GM21423 (cell line): ENCODE measurements at regions not wholly inside any gene's neighbourhood (a gene's known extent, or its start where the extent isn't known, plus 50 kb on each side); places are given as distances from the start of the nearest gene placed in this dataset.

ENCODE experiments used
- ATAC-seq: cut with Tn5 transposase; IDR thresholded peaks from one replicate; pipeline ENCODE4 v1.9.1; 2021; ENCODE audit warnings: mild to moderate bottlenecking, moderate library complexity; ENCODE audit not compliant: unreplicated experiment

GRCh38 chr17:77409282-77410161 lies 268.8 kb downstream of the SEC14L1 start:
- no peak for ATAC-seq

- ATAC-seq = no peak
These were observed 269.7 kb downstream of the SEC14L1 start for GRCh38 chr17:77410470-77410869.

- no peak for ATAC-seq
These were observed 274.1 kb downstream of the SEC14L1 start for GRCh38 chr17:77414811-77415400.

- ATAC-seq = no peak
These were observed 275.4 kb downstream of the SEC14L1 start for GRCh38 chr17:77416105-77416713.

- no peak for ATAC-seq
These were observed 276.8 kb downstream of the SEC14L1 start for GRCh38 chr17:77417575-77417974.

- ATAC-seq = no peak
These were observed 277.8 kb downstream of the SEC14L1 start for GRCh38 chr17:77418609-77419008.

- no peak for ATAC-seq
These were observed 278.3 kb downstream of the SEC14L1 start for GRCh38 chr17:77419095-77419494.

GRCh38 chr17:77419547-77420094 lies 278.9 kb downstream of the SEC14L1 start:
- ATAC-seq = no peak

GRCh38 chr17:77420095-77420803 lies 279.5 kb downstream of the SEC14L1 start:
- no peak for ATAC-seq

- ATAC-seq = no peak
These were observed 280.2 kb downstream of the SEC14L1 start for GRCh38 chr17:77420804-77421629.

- ATAC-seq = no peak
These were observed 280.8 kb downstream of the SEC14L1 start for GRCh38 chr17:77421630-77421972.

- no peak for ATAC-seq
These were observed 281.5 kb downstream of the SEC14L1 start for GRCh38 chr17:77422104-77422747.

GRCh38 chr17:77422748-77423113 lies 282.0 kb downstream of the SEC14L1 start:
- ATAC-seq = no peak

GRCh38 chr17:77423589-77424451 lies 283.1 kb downstream of the SEC14L1 start:
- ATAC-seq = no peak

- ATAC-seq = no peak
These were observed 284.0 kb downstream of the SEC14L1 start for GRCh38 chr17:77424585-77425344.

- no peak for ATAC-seq
These were observed 284.6 kb downstream of the SEC14L1 start for GRCh38 chr17:77425348-77425747.

GRCh38 chr17:77425791-77426641 lies 285.2 kb downstream of the SEC14L1 start:
- ATAC-seq = no peak
